ENCODE measurements at regions not wholly inside any gene's neighbourhood (a gene's known extent, or its start where the extent isn't known, plus 50 kb on each side); places are given as distances from the start of the nearest gene placed in this dataset.

DNA sequence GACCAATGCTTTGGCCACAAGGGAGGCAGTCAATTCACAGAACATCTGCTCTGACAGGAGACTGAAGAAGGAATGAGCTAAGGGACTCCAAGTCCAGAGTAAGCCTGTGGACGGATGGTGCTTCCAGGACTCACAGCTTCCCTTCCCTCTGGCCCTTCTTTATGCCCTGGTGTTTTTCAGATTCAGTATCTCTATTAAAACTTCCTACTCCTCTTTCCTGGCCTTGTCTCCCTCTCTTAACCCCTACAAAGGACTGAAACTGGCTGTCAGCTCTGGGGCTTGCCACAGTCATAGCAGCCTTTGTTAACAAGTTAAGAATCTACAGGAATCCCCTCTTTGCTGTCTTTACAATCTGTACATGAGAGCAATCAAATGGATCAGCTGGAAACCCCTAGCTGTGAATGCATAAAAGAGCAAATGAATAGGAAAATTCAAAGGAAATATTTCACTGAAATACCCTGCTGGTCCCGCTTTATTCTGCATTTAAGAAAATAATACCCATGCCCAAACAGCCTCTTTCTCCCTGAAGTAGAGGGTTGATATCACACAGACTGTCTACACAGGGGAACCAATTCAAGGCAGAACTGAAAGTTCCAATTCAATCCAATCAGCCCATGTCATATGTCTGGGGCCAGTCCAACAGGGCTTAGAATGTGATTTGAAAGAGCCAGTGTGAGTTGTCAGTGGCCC is 192.3 kb downstream of the MZT1 start:
- Histone ChIP-seq H3K79me1 (ENCODE audit: low read length) (no peaks in the 10 kb centered on the region), H4K12ac (ENCODE audit: low read depth, low read length) (no peak overlapping the region), H4K91ac (ENCODE audit: low read depth, low read length) (no peak overlapping the region), H4K8ac (ENCODE audit: low read depth, low read length) (no peak overlapping the region), H3K27me3 (ENCODE audit: insufficient read depth, low read length) (no peaks in the 10 kb centered on the region), H3K18ac (ENCODE audit: low read length) (no peak overlapping the region), H3K27ac (ENCODE audit: low read depth, low read length) (no peak overlapping the region), H3K4me3 (ENCODE audit: low read depth, low read length) (no peak overlapping the region), H3K9me3 (ENCODE audit: insufficient read depth, low read depth, low read length) (no peaks in the 10 kb centered on the region), H3K79me2 (ENCODE audit: control insufficient read depth, insufficient read depth, low read length, poor library complexity) (no peaks in the 10 kb centered on the region), H3K14ac (ENCODE audit: low read length) (no peak overlapping the region), H3K23ac (ENCODE audit: low read length) (no peak overlapping the region), H3K36me3 (ENCODE audit: control insufficient read depth in 1 of 2, insufficient read depth in 2 of 2, low read length in 2 of 2) (no peaks in the 10 kb centered on the region), H2BK120ac (ENCODE audit: insufficient read depth, low read length, poor library complexity) (no peak overlapping the region), H2BK12ac (ENCODE audit: low read length) (no peak overlapping the region), H3K9ac (ENCODE audit: low read length) (no peak overlapping the region), H2AFZ (ENCODE audit: insufficient read depth, low read length, poor library complexity) (no peak overlapping the region), H3K4me2 (ENCODE audit: low read length) (no peak overlapping the region), H2AK5ac (ENCODE audit: low read length) (no peak overlapping the region), H2BK5ac (ENCODE audit: low read depth, low read length, poor library complexity) (no peak overlapping the region), H3K4ac (ENCODE audit: low read depth, low read length) (no peak overlapping the region), H3K4me1 (ENCODE audit: control insufficient read depth in 1 of 2, insufficient read depth in 2 of 2, low read length in 2 of 2) (peaks cover 0 to 2% of the 10 kb centered on the region in 2 experiments)
- no peak for DNase-seq
- no CpG with 5 or more reads among the region's 2 CpGs for whole genome bisulfite sequencing (ENCODE audit: extremely low coverage, insufficient coverage, insufficient read length)

DNA sequence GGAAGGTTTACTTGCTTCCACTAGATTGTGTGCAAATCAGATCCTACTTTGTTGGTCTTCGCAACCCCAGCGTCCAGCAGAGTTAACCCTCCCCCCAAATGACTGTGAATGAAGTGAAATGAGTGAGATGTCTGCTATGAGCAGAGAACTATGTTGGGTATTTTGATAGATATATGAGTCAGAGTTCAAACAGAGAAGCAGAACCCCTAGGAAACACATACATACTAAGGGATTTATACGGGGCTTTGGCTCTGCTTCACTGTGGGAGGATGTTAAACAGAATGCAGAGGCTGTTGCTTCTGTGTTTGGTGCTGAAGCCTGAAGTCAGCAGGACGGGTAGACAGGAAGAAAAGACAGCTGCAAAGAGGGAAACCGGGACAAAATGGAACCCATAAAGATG is 197.0 kb downstream of the MZT1 start:
- no peak for DNase-seq
- Histone ChIP-seq H2AK5ac (ENCODE audit: low read length) (no peak overlapping the region), H3K9me3 (ENCODE audit: insufficient read depth, low read depth, low read length) (no peaks in the 10 kb centered on the region), H2BK120ac (ENCODE audit: insufficient read depth, low read length, poor library complexity) (no peak overlapping the region), H4K8ac (ENCODE audit: low read depth, low read length) (no peak overlapping the region), H3K4me3 (ENCODE audit: low read depth, low read length) (no peak overlapping the region), H3K23ac (ENCODE audit: low read length) (no peak overlapping the region), H2BK5ac (ENCODE audit: low read depth, low read length, poor library complexity) (no peak overlapping the region), H3K36me3 (ENCODE audit: control insufficient read depth in 1 of 2, insufficient read depth in 2 of 2, low read length in 2 of 2) (no peaks in the 10 kb centered on the region), H3K27me3 (ENCODE audit: insufficient read depth, low read length) (no peaks in the 10 kb centered on the region), H4K12ac (ENCODE audit: low read depth, low read length) (no peak overlapping the region), H4K91ac (ENCODE audit: low read depth, low read length) (no peak overlapping the region), H3K4me2 (ENCODE audit: low read length) (no peak overlapping the region), H3K18ac (ENCODE audit: low read length) (no peak overlapping the region), H3K27ac (ENCODE audit: low read depth, low read length) (no peak overlapping the region), H3K4ac (ENCODE audit: low read depth, low read length) (no peak overlapping the region), H2AFZ (ENCODE audit: insufficient read depth, low read length, poor library complexity) (no peak overlapping the region), H3K9ac (ENCODE audit: low read length) (no peak overlapping the region), H3K14ac (ENCODE audit: low read length) (no peak overlapping the region), H3K79me2 (ENCODE audit: control insufficient read depth, insufficient read depth, low read length, poor library complexity) (no peaks in the 10 kb centered on the region), H2BK12ac (ENCODE audit: low read length) (no peak overlapping the region), H3K79me1 (ENCODE audit: low read length) (no peaks in the 10 kb centered on the region), H3K4me1 (ENCODE audit: control insufficient read depth in 1 of 2, insufficient read depth in 2 of 2, low read length in 2 of 2) (peaks cover 0 to 2% of the 10 kb centered on the region in 2 experiments)
- no CpG with 5 or more reads among the region's 5 CpGs for WGBS (ENCODE audit: extremely low coverage, insufficient coverage, insufficient read length)

DNA sequence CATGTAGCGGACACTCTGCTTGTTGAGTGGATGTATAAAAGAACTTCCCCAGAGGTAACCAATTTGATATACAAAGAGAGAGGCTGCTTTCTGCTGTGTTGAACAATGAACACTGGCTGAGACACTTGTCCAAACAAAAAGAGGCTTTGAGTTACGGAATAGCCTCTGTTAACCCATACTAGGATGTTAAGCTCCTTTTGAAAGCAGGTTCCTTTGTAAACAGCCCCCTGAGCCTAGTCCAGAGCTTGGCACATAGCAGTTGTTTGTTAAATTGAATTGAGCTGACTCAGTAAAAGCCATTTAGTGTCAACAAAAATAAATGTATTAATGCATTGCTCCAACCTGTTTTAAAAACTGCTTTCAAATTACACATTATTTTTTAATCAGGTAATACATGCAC is 200.1 kb downstream of the MZT1 start:
- H3K14ac ChIP-seq (ENCODE audit: low read length) = no peak overlapping the region
- H2BK5ac ChIP-seq (ENCODE audit: low read depth, low read length, poor library complexity) = no peak overlapping the region
- no peak overlapping the region for H3K23ac ChIP-seq (ENCODE audit: low read length)
- H4K12ac ChIP-seq (ENCODE audit: low read depth, low read length) = no peak overlapping the region
- DNase-seq = no peak
- no peak overlapping the region for H3K27ac ChIP-seq (ENCODE audit: low read depth, low read length)
- peaks cover 0 to 2% of the 10 kb centered on the region in 2 experiments for H3K4me1 ChIP-seq (ENCODE audit: control insufficient read depth in 1 of 2, insufficient read depth in 2 of 2, low read length in 2 of 2)
- no peak overlapping the region for H4K91ac ChIP-seq (ENCODE audit: low read depth, low read length)
- H3K9me3 ChIP-seq (ENCODE audit: insufficient read depth, low read depth, low read length) = no peaks in the 10 kb centered on the region
- no peak overlapping the region for H2AK5ac ChIP-seq (ENCODE audit: low read length)
- no peaks in the 10 kb centered on the region for H3K27me3 ChIP-seq (ENCODE audit: insufficient read depth, low read length)
- no peaks in the 10 kb centered on the region for H3K79me1 ChIP-seq (ENCODE audit: low read length)
- H3K4me3 ChIP-seq (ENCODE audit: low read depth, low read length) = no peak overlapping the region
- no peak overlapping the region for H2BK120ac ChIP-seq (ENCODE audit: insufficient read depth, low read length, poor library complexity)
- H2BK12ac ChIP-seq (ENCODE audit: low read length) = no peak overlapping the region
- H2AFZ ChIP-seq (ENCODE audit: insufficient read depth, low read length, poor library complexity) = no peak overlapping the region
- no peak overlapping the region for H4K8ac ChIP-seq (ENCODE audit: low read depth, low read length)
- no CpG with 5 or more reads among the region's 2 CpGs for WGBS (ENCODE audit: extremely low coverage, insufficient coverage, insufficient read length)
- no peak overlapping the region for H3K4me2 ChIP-seq (ENCODE audit: low read length)
- H3K9ac ChIP-seq (ENCODE audit: low read length) = no peak overlapping the region
- no peaks in the 10 kb centered on the region for H3K79me2 ChIP-seq (ENCODE audit: control insufficient read depth, insufficient read depth, low read length, poor library complexity)
- H3K4ac ChIP-seq (ENCODE audit: low read depth, low read length) = no peak overlapping the region
- no peaks in the 10 kb centered on the region for H3K36me3 ChIP-seq (ENCODE audit: control insufficient read depth in 1 of 2, insufficient read depth in 2 of 2, low read length in 2 of 2)
- no peak overlapping the region for H3K18ac ChIP-seq (ENCODE audit: low read length)

DNA sequence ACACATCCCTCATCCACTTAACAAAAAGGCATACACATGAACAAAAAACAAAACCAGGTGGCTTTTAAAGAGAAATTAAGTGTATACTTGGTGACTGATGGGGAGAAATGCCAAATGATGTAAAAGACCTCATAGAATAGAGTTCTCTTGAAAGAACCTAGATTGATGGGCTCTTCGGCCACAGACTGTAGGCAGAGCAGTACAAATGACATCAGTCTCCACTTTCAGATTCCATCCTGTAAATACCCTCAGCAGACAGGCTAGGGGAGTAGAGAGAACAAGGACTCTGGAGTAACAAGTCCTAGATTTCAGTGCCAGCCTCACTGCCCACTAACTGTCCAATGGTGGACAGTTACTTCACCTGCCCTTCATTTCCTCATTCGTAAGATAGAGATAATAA is 203.8 kb downstream of the MZT1 start:
- H2BK12ac ChIP-seq (ENCODE audit: low read length) = no peak overlapping the region
- no peak overlapping the region for H3K27ac ChIP-seq (ENCODE audit: low read depth, low read length)
- H2BK120ac ChIP-seq (ENCODE audit: insufficient read depth, low read length, poor library complexity) = no peak overlapping the region
- no peaks in the 10 kb centered on the region for H3K27me3 ChIP-seq (ENCODE audit: insufficient read depth, low read length)
- no CpG with 5 or more reads among the region's 2 CpGs for WGBS (ENCODE audit: extremely low coverage, insufficient coverage, insufficient read length)
- no peak for DNase-seq
- H2AFZ ChIP-seq (ENCODE audit: insufficient read depth, low read length, poor library complexity) = no peak overlapping the region
- no peaks in the 10 kb centered on the region for H3K79me1 ChIP-seq (ENCODE audit: low read length)
- H3K4me3 ChIP-seq (ENCODE audit: low read depth, low read length) = no peak overlapping the region
- no peak overlapping the region for H3K14ac ChIP-seq (ENCODE audit: low read length)
- no peak overlapping the region for H2AK5ac ChIP-seq (ENCODE audit: low read length)
- H4K12ac ChIP-seq (ENCODE audit: low read depth, low read length) = no peak overlapping the region
- no peak overlapping the region for H4K8ac ChIP-seq (ENCODE audit: low read depth, low read length)
- no peak overlapping the region for H3K4me2 ChIP-seq (ENCODE audit: low read length)
- no peak overlapping the region for H3K23ac ChIP-seq (ENCODE audit: low read length)
- no peak overlapping the region for H3K9ac ChIP-seq (ENCODE audit: low read length)
- no peaks in the 10 kb centered on the region for H3K4me1 ChIP-seq (ENCODE audit: control insufficient read depth in 1 of 2, insufficient read depth in 2 of 2, low read length in 2 of 2)
- no peaks in the 10 kb centered on the region for H3K9me3 ChIP-seq (ENCODE audit: insufficient read depth, low read depth, low read length)
- no peak overlapping the region for H3K4ac ChIP-seq (ENCODE audit: low read depth, low read length)
- H4K91ac ChIP-seq (ENCODE audit: low read depth, low read length) = no peak overlapping the region
- no peak overlapping the region for H2BK5ac ChIP-seq (ENCODE audit: low read depth, low read length, poor library complexity)
- no peaks in the 10 kb centered on the region for H3K36me3 ChIP-seq (ENCODE audit: control insufficient read depth in 1 of 2, insufficient read depth in 2 of 2, low read length in 2 of 2)
- no peak overlapping the region for H3K18ac ChIP-seq (ENCODE audit: low read length)
- H3K79me2 ChIP-seq (ENCODE audit: control insufficient read depth, insufficient read depth, low read length, poor library complexity) = no peaks in the 10 kb centered on the region
